GM21528 (cell line): ENCODE measurements at regions not wholly inside any gene's neighbourhood (a gene's known extent, or its start where the extent isn't known, plus 50 kb on each side); places are given as distances from the start of the nearest gene placed in this dataset.

ENCODE experiments used
- ATAC-seq: cut with Tn5 transposase; IDR thresholded peaks from one replicate; pipeline ENCODE4 v1.9.1; 2021; ENCODE audit warnings: mild to moderate bottlenecking, moderate library complexity; ENCODE audit not compliant: unreplicated experiment, low FRiP score

- ATAC-seq = no peak
Measured at GRCh38 chr2:64330281-64331113, 123.5 kb upstream of the LGALSL start.

DNA sequence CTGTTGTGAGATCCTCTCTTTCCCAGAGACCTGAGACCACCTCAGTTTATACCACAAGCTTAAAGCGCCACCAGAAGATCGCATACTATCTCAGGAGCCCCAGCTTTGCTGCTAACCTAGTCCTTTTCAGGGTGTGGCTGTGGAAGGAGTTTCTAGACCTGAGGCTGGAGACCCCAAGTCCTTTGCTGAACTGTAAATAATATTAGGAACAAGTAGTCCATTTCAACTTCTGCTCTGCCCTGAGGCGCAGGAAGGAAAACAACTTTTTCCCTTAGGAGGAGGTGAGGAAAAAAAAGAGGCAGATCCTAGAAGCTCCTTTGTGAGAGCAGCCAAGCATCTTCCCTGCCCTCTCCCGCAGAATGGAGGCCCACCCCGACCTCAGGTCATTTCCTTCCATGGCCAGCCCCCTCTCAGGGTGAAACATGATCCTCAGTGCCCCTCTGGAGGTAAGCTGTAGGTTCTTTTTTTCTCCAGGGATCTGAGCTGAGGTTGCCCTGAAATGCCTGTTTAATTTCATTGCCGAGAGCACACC, 122.8 kb upstream of the LGALSL start:
- ATAC-seq = no peak

GRCh38 chr2:64331849-64332699, 121.9 kb upstream of the LGALSL start:
- no peak for ATAC-seq

GRCh38 chr2:64336171-64336570, 117.8 kb upstream of the LGALSL start:
- no peak for ATAC-seq

- ATAC-seq = no peak
Measured at GRCh38 chr2:64337314-64337713, 116.6 kb upstream of the LGALSL start.

GRCh38 chr2:64338108-64338507, 115.9 kb upstream of the LGALSL start:
- ATAC-seq = no peak

DNA sequence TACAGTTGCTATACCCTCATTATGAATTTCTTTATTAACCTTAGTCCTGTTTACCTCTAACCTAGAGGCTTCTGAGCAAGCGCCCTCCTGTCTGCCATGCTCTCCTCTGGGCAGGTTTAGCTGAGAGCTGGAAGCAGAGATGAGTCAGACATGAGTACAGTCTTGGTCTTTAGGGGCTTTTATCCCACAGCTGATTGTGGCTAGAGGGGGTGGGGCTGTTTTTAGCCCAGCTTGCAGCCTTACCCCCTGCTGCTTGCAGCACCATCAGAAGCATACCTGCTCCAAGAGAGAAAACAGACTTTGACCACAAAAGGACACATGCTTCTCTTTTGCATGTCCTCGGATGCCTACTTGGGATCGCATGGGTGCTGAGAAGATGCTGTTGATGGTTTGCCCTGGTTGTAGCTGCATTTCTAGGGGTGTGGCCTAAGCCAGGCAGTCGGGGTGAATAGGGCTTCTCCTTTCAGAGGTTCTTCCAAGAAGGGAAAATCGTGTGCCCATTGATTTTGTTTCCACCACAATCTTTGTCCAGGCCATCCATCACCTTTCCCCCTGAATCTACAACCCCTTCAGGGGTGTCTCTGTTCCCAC, 115.0 kb upstream of the LGALSL start:
- no peak for ATAC-seq

GRCh38 chr2:64341461-64341860, 112.5 kb upstream of the LGALSL start:
- ATAC-seq = no peak

DNA sequence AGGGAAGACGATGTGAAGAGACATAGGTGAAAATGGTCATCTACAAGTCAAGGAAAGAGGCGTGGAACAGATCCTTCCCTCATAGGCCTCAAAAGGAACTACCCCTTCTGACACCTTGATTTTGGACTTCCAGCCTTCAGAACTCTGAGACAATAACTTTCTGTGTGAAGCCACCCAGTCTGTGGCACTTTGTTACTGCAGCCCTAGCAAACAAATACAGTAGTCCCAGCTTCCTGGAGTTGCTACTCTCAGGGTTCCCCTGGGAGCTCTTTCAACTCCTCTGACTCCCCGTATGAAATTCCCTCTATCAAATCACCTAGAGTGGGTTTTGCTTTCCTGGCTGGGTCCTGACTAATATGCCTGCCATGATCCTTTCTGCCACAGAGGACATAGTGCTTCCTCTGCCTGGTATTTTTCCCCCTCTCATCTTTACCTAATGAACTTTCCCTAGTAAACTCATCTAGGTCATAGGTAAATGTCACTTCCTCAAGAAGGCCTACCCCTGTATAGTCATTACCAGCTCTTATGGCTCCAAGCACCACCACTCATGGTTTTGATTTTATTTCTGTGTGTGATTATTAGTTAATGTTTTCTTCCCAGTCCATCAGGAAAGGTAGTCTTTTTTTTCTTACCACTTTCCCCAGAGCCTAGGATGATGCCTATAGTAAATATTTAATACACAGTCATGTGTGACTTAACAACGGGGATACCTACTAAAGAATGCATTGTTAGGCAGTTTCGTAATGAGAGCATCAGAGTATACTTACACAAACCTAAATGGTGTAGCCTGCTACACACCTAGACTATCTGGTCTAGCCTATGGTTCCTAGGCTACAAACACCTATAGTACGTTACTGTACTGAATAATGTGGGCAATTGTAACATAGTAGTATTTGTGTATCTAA, 111.5 kb upstream of the LGALSL start:
- no peak for ATAC-seq

GRCh38 chr2:64344999-64345576, 108.9 kb upstream of the LGALSL start:
- no peak for ATAC-seq

DNA sequence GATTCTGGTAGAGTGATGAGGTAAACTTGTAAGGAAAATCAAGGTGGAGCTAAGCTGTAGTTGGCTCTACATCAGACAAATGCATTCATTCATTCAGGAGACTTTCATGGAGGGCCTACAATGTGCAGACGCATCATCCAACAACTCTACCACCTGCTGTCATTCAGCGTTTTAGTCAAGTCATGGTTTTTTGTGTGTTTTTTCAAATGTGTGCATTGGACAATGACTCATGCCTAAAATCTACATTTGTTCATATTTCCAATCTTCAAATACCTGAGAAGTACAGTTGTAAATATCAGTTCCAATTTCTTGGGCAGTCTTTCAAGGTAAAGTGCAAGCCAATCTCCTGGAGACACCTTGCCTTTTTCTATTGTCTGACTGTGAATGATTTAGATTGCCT, 108.0 kb upstream of the LGALSL start:
- ATAC-seq = no peak

DNA sequence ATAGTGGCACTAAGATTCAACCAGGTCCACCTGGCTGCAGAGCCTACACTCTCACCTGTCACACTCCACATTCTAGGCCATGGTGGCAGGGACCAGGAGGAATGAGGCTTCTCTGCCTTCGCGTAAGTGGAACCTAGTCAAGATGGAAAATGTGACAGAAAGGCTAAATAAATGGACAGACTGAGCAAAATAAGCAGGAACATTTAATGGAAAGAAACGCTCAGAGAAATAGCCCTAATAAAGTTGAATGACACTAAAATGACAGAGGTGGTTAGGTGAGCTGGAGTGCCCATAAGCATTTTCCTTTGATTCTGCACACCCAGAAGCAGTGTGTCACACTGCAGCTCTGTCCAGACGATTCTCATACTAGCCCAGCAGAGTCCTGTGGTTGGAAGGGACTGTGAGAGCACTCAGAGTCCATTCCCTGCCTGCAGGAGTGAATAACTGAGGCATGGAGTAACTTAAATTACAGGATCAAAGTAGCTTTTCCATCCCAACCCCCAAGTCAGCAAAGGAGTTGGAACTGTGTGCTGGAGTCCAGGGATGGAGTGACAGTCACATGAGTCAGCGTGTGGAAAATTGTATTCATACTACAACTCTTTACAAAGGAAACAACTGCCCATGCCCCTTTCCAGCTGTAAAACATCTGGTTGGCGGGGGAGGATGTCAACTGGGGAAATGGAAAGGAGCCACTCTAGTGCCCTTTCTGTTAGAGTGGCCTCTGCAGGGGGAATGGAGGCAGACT, 105.4 kb upstream of the LGALSL start:
- ATAC-seq = no peak

- ATAC-seq = no peak
Measured at GRCh38 chr2:64349131-64349530, 104.8 kb upstream of the LGALSL start.

GRCh38 chr2:64350996-64351395, 103.0 kb upstream of the LGALSL start:
- ATAC-seq = no peak

DNA sequence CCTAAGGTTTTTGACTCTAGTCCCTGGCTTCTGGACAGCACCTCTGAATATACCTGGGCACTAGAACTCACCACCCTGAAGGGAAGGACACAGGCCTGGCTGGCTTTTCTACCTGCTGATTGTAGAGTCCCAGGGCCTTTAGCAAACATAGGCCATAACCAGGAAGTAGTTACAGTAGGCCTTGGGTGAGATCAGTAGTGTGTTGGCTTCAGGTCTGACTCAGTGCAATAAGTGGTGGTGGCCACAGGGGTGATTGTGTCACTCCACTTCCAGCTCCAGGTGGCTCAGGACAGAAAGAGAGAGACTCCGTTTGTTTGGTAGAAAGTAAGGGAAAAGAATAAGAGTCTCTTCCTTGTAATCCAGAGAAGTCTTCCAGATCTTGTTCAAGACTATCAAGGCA, 101.7 kb upstream of the LGALSL start:
- no peak for ATAC-seq

DNA sequence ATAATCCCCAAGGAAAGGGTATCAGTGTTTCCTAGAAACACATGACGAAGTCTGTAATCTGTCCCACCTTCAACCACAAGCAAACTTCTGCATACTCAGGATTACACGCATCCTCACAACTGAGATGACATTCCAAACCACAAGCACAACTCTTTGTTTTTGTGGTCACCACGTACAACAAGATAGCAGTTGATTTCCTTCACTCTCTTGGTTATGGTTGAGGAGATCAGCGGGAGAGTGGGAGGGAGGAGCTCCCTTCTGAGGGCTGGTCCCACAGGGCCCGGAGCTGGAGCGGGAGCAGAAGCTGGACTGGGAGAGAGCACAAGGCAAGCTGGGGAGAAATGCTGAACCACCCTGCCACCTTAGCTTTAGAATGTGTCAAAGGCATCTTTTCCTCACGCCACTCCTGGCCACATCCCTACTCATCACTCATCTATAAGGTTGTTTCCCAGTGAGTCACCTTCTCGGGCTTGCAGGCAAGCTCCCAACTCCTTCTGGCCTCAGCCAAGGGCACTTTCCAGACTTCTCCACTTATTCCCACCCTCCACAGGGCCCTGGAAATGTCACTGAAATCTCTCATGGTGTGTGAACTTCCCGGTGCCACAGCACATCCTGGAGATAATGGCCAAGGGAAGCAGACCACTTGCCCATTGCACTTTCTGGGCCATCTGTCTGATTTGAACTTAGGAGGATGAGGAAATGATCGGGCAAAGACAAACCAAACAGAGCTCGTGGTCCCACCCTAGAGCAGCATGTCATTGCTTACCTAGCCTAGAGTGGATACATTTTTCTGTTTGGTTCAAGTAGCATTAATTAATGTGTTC, 98.9 kb upstream of the LGALSL start:
- no peak for ATAC-seq

DNA sequence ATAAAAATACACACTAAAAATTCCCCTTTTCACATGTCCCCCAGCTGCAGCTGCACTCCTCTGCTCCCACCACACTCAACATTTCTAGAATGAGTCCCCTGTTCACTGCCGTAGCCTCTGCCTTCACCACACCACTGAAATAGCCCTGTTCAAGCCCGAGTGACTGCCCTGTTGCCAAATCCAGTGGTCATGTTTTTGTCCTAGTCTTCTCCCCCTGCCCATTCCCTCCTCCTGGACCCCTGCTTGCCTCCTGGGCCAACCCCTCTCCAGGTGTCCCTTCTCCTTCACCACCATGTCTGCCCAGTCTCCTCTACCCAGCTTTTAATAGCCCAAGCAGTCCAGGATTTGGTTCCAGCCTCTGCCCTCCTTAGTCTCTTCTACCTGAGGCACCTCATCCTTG, 97.1 kb upstream of the LGALSL start:
- ATAC-seq = no peak
